Coronary artery (tissue), 2 donors: ENCODE measurements at regions not wholly inside any gene's neighbourhood (a gene's known extent, or its start where the extent isn't known, plus 50 kb on each side); places are given as distances from the start of the nearest gene placed in this dataset.

Experiments
- DNase-seq: peaks from one replicate; pipeline ENCODE4 v3.0.0-alpha.2; 2017; ENCODE audit warnings: low spot score
- H3K27ac ChIP-seq, 2 donors: fragments of 200-600 bp; sonication (generic); one replicate each; pipeline ENCODE4 v1.5.1; 2016 to 2019
- H3K4me3 ChIP-seq: fragments of 200-600 bp; sonication (generic); 2 replicates; pipeline ENCODE4 v1.5.1; 2016; ENCODE audit warnings: mild to moderate bottlenecking, moderate library complexity
- TF ChIP-seq, protein P1 (sequence below): fragments of 200-600 bp; sonication (generic); IDR thresholded peaks from one replicate; pipeline ENCODE4 v1.5.1; 2019; ENCODE audit warnings: antibody characterized with exemption

DNA sequence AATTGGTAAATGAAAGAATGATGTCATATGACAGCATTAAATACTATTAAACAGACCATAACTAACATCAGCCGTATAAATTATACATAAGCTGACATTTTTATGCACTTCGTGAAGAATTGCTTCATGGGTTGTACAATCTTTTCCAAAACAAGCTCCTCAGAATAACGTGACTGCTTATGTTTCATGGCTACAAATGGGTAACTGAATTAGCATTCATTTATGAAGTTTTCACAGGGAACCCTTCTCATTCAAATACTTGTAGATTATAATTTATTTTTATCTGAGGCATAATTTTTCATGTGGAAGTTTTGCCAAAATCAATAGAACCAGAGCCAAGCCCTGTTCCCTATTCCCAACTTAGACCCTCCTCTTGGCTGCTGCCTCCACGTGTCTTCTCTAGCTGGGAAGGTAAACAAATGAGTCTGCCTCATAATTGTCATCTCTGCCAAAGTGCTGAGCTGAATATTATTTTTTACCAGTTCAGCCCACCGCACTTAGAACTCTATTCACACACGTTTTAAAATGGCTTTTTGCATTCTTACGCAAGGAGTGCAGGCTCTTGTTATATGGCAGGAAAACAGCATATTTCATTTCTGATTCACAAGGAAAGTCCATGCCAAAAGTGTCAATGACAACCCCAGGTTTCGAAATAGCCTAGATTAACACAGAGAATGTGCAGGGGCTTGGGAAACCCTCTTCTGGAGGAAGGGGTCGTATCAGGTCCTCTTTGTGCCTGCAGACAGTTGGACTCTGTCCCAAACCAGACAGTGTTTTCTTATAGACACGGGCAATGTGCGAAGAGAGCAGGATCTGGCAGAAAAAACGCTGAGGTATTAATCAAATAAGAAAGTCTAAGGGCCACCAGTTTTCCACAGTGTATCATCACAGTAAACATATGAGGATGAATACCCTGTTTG is 370.7 kb upstream of the MGMT start:
- no peak overlapping the region for H3K4me3 ChIP-seq
- DNase-seq: no peak
- peak overlapping the region; percentile 63 to 67 for H3K27ac ChIP-seq
- TF ChIP-seq, protein P1, sequence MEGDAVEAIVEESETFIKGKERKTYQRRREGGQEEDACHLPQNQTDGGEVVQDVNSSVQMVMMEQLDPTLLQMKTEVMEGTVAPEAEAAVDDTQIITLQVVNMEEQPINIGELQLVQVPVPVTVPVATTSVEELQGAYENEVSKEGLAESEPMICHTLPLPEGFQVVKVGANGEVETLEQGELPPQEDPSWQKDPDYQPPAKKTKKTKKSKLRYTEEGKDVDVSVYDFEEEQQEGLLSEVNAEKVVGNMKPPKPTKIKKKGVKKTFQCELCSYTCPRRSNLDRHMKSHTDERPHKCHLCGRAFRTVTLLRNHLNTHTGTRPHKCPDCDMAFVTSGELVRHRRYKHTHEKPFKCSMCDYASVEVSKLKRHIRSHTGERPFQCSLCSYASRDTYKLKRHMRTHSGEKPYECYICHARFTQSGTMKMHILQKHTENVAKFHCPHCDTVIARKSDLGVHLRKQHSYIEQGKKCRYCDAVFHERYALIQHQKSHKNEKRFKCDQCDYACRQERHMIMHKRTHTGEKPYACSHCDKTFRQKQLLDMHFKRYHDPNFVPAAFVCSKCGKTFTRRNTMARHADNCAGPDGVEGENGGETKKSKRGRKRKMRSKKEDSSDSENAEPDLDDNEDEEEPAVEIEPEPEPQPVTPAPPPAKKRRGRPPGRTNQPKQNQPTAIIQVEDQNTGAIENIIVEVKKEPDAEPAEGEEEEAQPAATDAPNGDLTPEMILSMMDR: no peak

DNA sequence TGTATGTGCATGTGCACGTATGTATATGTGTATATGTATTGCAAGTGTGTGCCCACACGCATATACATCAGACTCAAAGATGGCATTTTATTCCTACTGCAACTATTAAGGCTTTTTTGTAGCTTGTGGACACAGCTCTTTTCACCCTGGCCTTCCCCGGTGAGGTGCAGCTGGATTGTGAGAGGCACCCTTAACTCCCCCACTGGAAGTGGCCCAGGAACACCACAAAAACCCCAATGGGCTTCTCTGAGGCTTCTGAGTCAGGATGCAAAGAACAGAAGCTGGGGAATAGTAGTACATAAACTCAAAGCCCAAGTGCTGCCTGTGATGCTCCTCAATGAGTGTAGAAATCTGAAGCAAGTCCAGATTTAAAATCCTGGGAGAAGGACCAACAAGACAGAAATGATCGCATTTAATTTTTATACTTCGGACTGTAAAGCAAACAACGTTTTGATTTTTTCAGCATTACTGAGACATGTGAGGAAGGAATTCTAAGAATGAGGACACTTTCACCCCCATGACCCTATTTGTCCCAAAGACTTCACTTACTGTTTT is 369.2 kb upstream of the MGMT start:
- TF ChIP-seq, protein P1: no peak
- Histone ChIP-seq H3K27ac (no peak overlapping the region), H3K4me3 (no peak overlapping the region)
- no peak for DNase-seq

DNA sequence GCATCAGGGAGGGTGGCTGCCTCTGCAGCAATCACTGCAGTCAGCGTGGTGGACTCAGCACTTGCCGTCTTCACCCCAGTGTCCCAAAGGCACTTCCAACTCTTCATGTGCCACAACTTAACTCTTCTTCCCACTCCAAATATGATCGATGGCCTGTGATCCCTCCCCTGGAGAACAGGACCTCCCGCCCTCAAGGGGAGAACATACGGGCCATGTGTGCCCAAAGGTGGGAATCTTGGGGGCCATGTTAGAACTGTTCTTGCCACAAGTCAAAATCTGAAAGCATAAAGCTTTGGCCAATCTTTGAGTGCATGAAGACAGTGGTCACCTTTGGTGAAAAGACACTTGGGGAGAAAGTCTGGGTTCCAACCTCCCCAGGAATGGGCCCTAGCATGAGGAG is 368.5 kb upstream of the MGMT start:
- no peak overlapping the region for H3K4me3 ChIP-seq
- no peak overlapping the region for H3K27ac ChIP-seq
- no peak for DNase-seq
- TF ChIP-seq, protein P1: no peak

DNA sequence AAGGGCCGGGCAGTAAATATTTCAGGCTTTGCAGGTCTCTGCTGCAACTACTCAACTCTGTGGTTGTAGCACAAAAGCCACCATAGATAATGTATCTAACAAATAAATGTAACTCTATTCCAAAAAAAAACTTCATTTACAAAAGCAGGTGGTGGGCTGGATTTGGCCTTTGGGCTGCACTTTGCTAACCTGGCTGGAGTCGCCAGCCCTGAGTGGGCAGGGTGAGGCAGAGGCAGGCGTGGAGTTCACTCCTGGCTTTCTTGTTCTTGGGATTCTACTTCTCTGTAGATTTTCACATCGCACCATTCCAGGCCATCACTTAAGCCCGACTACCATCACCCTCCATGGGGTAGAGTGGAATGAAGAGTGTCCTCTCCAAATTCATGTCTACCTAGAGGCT is 367.6 kb upstream of the MGMT start:
- H3K4me3 ChIP-seq: no peak overlapping the region
- TF ChIP-seq, protein P1: no peak
- no peak for DNase-seq
- H3K27ac ChIP-seq: no peak overlapping the region

DNA sequence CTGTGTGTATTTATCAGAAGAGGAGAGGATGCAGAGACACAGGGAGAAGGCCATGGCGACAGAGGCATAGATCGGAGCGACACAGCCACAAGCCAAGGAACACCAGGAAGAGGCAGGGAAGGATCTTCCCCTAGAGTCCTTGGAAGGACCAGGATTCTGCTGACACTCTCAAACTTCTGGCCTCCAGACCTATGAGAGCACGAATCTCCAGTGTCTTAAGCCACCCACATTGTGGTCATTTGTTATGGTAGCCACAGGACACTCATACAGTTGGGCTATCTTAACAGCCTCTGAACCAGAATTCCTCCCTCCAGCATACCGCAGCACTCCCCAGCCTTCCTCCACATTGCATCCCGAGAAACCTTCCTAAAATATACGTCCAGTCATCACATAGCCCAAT is 367.0 kb upstream of the MGMT start:
- Histone ChIP-seq H3K4me3 (no peak overlapping the region), H3K27ac (no peak overlapping the region)
- TF ChIP-seq, protein P1: no peak
- DNase-seq: no peak

DNA sequence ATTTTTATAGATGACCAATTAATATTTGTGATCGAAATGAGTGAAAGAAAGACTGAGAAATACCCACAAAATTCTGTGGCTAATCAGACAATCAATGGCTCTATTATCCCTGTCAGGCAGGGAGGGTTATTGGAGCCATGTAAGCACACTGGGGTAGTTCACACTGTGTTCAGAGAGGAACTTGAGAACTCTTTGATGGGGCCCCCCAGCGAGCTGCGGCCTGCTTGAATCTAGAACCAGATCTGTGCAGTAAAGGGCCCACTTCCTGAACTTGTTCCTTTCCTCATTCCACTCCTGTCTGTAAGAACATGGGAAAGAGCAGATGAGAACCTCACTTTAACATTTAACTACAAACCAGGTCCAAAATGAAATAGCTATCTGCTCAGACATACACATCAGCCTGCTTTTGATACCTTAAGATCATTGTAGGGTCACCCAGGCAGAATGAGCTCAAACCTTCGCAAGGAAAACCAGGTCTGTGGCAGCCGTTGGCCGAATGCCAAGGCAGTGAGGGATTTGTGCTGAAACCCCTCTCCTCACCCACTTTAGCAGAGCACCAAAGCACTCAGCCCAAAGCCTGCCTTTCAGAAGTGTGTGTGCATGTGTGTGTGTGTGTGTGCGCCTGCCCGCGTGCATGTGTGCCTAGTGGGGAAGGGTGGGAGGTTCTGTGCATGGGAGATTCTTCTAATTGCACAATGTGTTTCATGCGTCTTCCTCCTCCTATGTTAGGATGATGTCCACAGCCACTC is 365.6 kb upstream of the MGMT start:
- Histone ChIP-seq H3K4me3 (no peak overlapping the region), H3K27ac (no peak overlapping the region)
- no peak for DNase-seq
- TF ChIP-seq, protein P1: no peak
